ENCODE measurements at regions not wholly inside any gene's neighbourhood (a gene's known extent, or its start where the extent isn't known, plus 50 kb on each side); places are given as distances from the start of the nearest gene placed in this dataset.
A peak's percentile ranks its signal among the peaks of the same experiment; 100 is the strongest.

GRCh38 chr5:128765448-128766061 lies 199.7 kb upstream of the SLC27A6 start:
- Histone ChIP-seq H3K27ac (ENCODE audit: low read depth, low read length) (no peak overlapping the region), H3K4me1 (ENCODE audit: control insufficient read depth, insufficient read depth, low read length) (no peaks in the 10 kb centered on the region), H3K9ac (ENCODE audit: low read depth, low read length) (no peak overlapping the region), H3K9me3 (ENCODE audit: control insufficient read depth, insufficient read depth, low read length) (no peaks in the 10 kb centered on the region), H3K36me3 (ENCODE audit: control insufficient read depth, insufficient read depth, low read length) (no peaks in the 10 kb centered on the region), H3K27me3 (ENCODE audit: control insufficient read depth, insufficient read depth, low read length) (no peaks in the 10 kb centered on the region), H3K4me3 (ENCODE audit: low read depth, low read length) (no peak overlapping the region)

DNA sequence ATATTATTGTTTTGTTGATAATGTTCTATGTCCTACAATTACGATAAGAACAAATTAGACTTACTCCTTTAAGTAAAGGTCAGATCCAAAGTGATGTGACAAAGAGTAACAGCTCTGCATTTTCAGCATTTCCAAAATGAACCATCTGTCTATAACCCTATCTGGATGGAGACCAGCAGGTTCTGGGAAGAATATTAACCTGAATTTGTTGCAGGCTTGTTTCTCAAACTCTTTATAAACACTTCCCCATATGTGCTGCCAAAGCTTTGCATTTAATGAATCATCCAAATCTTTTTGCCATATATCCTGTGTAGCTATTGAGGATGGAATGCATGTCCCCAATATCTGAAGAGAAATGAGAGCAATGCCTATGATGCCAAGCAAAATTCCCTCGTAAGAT lies 198.9 kb upstream of the SLC27A6 start:
- Histone ChIP-seq H3K9me3 (ENCODE audit: control insufficient read depth, insufficient read depth, low read length) (no peaks in the 10 kb centered on the region), H3K4me1 (ENCODE audit: control insufficient read depth, insufficient read depth, low read length) (no peaks in the 10 kb centered on the region), H3K27ac (ENCODE audit: low read depth, low read length) (no peak overlapping the region), H3K27me3 (ENCODE audit: control insufficient read depth, insufficient read depth, low read length) (no peaks in the 10 kb centered on the region), H3K4me3 (ENCODE audit: low read depth, low read length) (no peak overlapping the region), H3K36me3 (ENCODE audit: control insufficient read depth, insufficient read depth, low read length) (no peaks in the 10 kb centered on the region), H3K9ac (ENCODE audit: low read depth, low read length) (no peak overlapping the region)

- Histone ChIP-seq H3K36me3 (ENCODE audit: control insufficient read depth, insufficient read depth, low read length) (no peaks in the 10 kb centered on the region), H3K27me3 (ENCODE audit: control insufficient read depth, insufficient read depth, low read length) (no peaks in the 10 kb centered on the region), H3K27ac (ENCODE audit: low read depth, low read length) (no peak overlapping the region), H3K9me3 (ENCODE audit: control insufficient read depth, insufficient read depth, low read length) (no peaks in the 10 kb centered on the region), H3K4me3 (ENCODE audit: low read depth, low read length) (no peak overlapping the region), H3K4me1 (ENCODE audit: control insufficient read depth, insufficient read depth, low read length) (no peaks in the 10 kb centered on the region), H3K9ac (ENCODE audit: low read depth, low read length) (no peak overlapping the region)
Measured at GRCh38 chr5:128770907-128771306, 194.4 kb upstream of the SLC27A6 start.

GRCh38 chr5:128772356-128772755 lies 192.9 kb upstream of the SLC27A6 start:
- Histone ChIP-seq H3K27ac (ENCODE audit: low read depth, low read length) (no peak overlapping the region), H3K9ac (ENCODE audit: low read depth, low read length) (no peak overlapping the region), H3K4me3 (ENCODE audit: low read depth, low read length) (no peak overlapping the region), H3K36me3 (ENCODE audit: control insufficient read depth, insufficient read depth, low read length) (no peaks in the 10 kb centered on the region), H3K4me1 (ENCODE audit: control insufficient read depth, insufficient read depth, low read length) (peaks cover 4% of the 10 kb centered on the region; the same call in 1 of the 2 replicates), H3K27me3 (ENCODE audit: control insufficient read depth, insufficient read depth, low read length) (no peaks in the 10 kb centered on the region), H3K9me3 (ENCODE audit: control insufficient read depth, insufficient read depth, low read length) (no peaks in the 10 kb centered on the region)

- Histone ChIP-seq H3K4me3 (ENCODE audit: low read depth, low read length) (no peak overlapping the region), H3K4me1 (ENCODE audit: control insufficient read depth, insufficient read depth, low read length) (peaks cover 15% of the 10 kb centered on the region), H3K9me3 (ENCODE audit: control insufficient read depth, insufficient read depth, low read length) (no peaks in the 10 kb centered on the region), H3K27me3 (ENCODE audit: control insufficient read depth, insufficient read depth, low read length) (no peaks in the 10 kb centered on the region), H3K9ac (ENCODE audit: low read depth, low read length) (no peak overlapping the region), H3K36me3 (ENCODE audit: control insufficient read depth, insufficient read depth, low read length) (no peaks in the 10 kb centered on the region), H3K27ac (ENCODE audit: low read depth, low read length) (no peak overlapping the region)
Measured at GRCh38 chr5:128773378-128773777, 191.9 kb upstream of the SLC27A6 start.

GRCh38 chr5:128774605-128775004 lies 190.7 kb upstream of the SLC27A6 start:
- H3K27me3 ChIP-seq (ENCODE audit: control insufficient read depth, insufficient read depth, low read length), result no peaks in the 10 kb centered on the region
- H3K4me1 ChIP-seq (ENCODE audit: control insufficient read depth, insufficient read depth, low read length), result peaks cover 20% of the 10 kb centered on the region
- no peaks in the 10 kb centered on the region for H3K36me3 ChIP-seq (ENCODE audit: control insufficient read depth, insufficient read depth, low read length)
- no peaks in the 10 kb centered on the region for H3K9me3 ChIP-seq (ENCODE audit: control insufficient read depth, insufficient read depth, low read length)
- H3K9ac ChIP-seq (ENCODE audit: low read depth, low read length), result no peak overlapping the region
- H3K4me3 ChIP-seq (ENCODE audit: low read depth, low read length), result no peak overlapping the region
- no peak overlapping the region for H3K27ac ChIP-seq (ENCODE audit: low read depth, low read length)

DNA sequence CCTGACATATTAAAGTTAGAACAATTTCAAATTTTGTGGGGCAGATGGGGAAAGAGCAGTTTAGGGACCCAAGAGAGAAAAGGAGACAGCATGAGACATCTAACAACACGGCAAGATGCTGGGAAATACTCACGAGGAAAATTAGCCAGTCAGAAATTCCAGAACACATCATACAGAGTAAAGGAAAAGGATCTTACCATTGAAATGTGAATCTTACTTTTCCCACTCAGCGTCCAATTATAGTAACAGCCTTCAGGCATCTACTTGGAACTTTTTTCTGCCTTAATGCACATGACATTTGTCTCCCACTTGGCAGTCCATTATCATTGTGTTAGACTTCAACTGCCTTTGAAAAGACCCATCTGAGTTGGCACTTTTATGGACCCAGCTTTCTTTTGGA lies 189.7 kb upstream of the SLC27A6 start:
- Histone ChIP-seq H3K4me3 (ENCODE audit: low read depth, low read length) (no peak overlapping the region), H3K27me3 (ENCODE audit: control insufficient read depth, insufficient read depth, low read length) (no peaks in the 10 kb centered on the region), H3K9me3 (ENCODE audit: control insufficient read depth, insufficient read depth, low read length) (no peaks in the 10 kb centered on the region), H3K27ac (ENCODE audit: low read depth, low read length) (no peak overlapping the region), H3K36me3 (ENCODE audit: control insufficient read depth, insufficient read depth, low read length) (no peaks in the 10 kb centered on the region), H3K9ac (ENCODE audit: low read depth, low read length) (no peak overlapping the region), H3K4me1 (ENCODE audit: control insufficient read depth, insufficient read depth, low read length) (peaks cover 20% of the 10 kb centered on the region)

- Histone ChIP-seq H3K4me3 (ENCODE audit: low read depth, low read length) (no peak overlapping the region), H3K9ac (ENCODE audit: low read depth, low read length) (no peak overlapping the region), H3K4me1 (ENCODE audit: control insufficient read depth, insufficient read depth, low read length) (peaks cover 22% of the 10 kb centered on the region), H3K36me3 (ENCODE audit: control insufficient read depth, insufficient read depth, low read length) (no peaks in the 10 kb centered on the region), H3K9me3 (ENCODE audit: control insufficient read depth, insufficient read depth, low read length) (no peaks in the 10 kb centered on the region), H3K27me3 (ENCODE audit: control insufficient read depth, insufficient read depth, low read length) (no peaks in the 10 kb centered on the region), H3K27ac (ENCODE audit: low read depth, low read length) (no peak overlapping the region)
Measured at GRCh38 chr5:128777052-128777451, 188.2 kb upstream of the SLC27A6 start.

- Histone ChIP-seq H3K27me3 (ENCODE audit: control insufficient read depth, insufficient read depth, low read length) (no peaks in the 10 kb centered on the region), H3K4me1 (ENCODE audit: control insufficient read depth, insufficient read depth, low read length) (peaks cover 24% of the 10 kb centered on the region), H3K27ac (ENCODE audit: low read depth, low read length) (peak overlapping the region; percentile 73), H3K9me3 (ENCODE audit: control insufficient read depth, insufficient read depth, low read length) (no peaks in the 10 kb centered on the region), H3K9ac (ENCODE audit: low read depth, low read length) (no peak overlapping the region), H3K36me3 (ENCODE audit: control insufficient read depth, insufficient read depth, low read length) (no peaks in the 10 kb centered on the region), H3K4me3 (ENCODE audit: low read depth, low read length) (no peak overlapping the region)
Measured at GRCh38 chr5:128778474-128778873, 186.8 kb upstream of the SLC27A6 start.

- Histone ChIP-seq H3K9me3 (ENCODE audit: control insufficient read depth, insufficient read depth, low read length) (no peaks in the 10 kb centered on the region), H3K9ac (ENCODE audit: low read depth, low read length) (no peak overlapping the region), H3K36me3 (ENCODE audit: control insufficient read depth, insufficient read depth, low read length) (no peaks in the 10 kb centered on the region), H3K4me1 (ENCODE audit: control insufficient read depth, insufficient read depth, low read length) (peaks cover 19% of the 10 kb centered on the region), H3K27me3 (ENCODE audit: control insufficient read depth, insufficient read depth, low read length) (no peaks in the 10 kb centered on the region), H3K4me3 (ENCODE audit: low read depth, low read length) (no peak overlapping the region), H3K27ac (ENCODE audit: low read depth, low read length) (no peak overlapping the region)
Measured at GRCh38 chr5:128782446-128782845, 182.8 kb upstream of the SLC27A6 start.

DNA sequence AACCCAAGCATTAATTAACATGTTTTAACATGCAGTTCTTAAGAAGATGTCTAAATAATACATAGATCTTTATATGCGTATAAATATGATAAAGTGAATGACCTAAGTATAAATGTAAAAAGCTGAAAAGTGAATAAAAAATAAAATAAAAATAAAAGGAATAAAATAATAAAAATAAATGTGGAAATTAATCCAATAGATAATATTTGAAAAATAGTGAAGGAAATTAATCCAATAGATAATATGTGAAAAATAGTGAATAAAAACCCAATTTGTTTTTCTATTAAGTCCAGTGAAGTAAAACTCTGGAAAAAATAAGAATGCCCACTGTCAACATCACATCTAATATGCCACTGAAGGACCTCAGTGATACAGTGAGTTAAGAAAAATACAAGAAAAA lies 180.6 kb upstream of the SLC27A6 start:
- Histone ChIP-seq H3K27me3 (ENCODE audit: control insufficient read depth, insufficient read depth, low read length) (no peaks in the 10 kb centered on the region), H3K9me3 (ENCODE audit: control insufficient read depth, insufficient read depth, low read length) (no peaks in the 10 kb centered on the region), H3K36me3 (ENCODE audit: control insufficient read depth, insufficient read depth, low read length) (no peaks in the 10 kb centered on the region)

More for the DNA sequence above, 180.6 kb upstream of the SLC27A6 start:
- H3K27ac ChIP-seq (ENCODE audit: low read depth, low read length), result no peak overlapping the region
- H3K4me1 ChIP-seq (ENCODE audit: control insufficient read depth, insufficient read depth, low read length), result peaks cover 3% of the 10 kb centered on the region; the same call in 1 of the 2 replicates
- H3K9ac ChIP-seq (ENCODE audit: low read depth, low read length), result no peak overlapping the region
- no peak overlapping the region for H3K4me3 ChIP-seq (ENCODE audit: low read depth, low read length)

Data from HUES48 (cell line).